Stimulated activated CD8-positive, alpha-beta memory T cell treated with anti-CD3 and anti-CD28 coated beads, Interleukin-4, amount 100 ng/mL, for 48 hours (primary cell): ENCODE measurements at regions not wholly inside any gene's neighbourhood (a gene's known extent, or its start where the extent isn't known, plus 50 kb on each side); places are given as distances from the start of the nearest gene placed in this dataset.
"Not testable (repeated sequence)": the region's sequence is repeated elsewhere in the genome, so short reads cannot be mapped to it uniquely, and the experiment has no call there.

Experiments
- DNase-seq: peaks from one replicate; pipeline ENCODE4 v3.0.0-alpha.2; 2020

DNA sequence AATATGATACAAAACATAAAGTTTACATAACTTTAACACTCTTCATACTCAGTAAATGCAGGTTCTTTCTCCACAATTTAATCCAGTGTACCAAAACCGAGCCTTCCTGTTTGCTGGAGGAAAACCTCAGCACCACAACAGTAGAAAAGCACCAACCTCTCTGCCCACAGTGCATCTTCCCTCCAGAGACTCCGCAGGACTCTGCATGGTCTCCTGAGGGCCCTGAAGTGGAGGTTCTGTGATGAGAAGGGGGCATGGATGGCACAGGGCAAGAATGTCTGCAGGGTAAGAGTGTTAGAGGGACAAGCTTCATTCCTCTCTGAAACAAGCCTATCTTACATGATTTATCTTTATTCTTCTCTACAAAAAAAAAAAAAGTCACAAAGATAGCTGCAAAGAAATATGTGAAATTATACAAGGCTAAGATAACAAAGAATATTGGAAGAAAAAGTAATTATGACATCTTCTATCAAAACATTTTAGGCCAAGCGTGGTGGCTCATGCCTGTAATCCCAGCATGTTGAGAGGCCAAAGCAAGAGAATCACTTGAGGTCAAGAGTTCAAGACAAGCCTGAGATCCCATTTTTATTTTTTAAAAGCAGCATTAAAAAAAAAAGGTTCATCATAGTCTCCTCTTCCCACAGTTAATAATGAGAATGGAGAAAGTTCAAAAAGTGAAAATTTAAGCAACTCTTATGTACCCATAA is 102.0 kb downstream of the VPREB1 start:
- DNase-seq: no peak

DNA sequence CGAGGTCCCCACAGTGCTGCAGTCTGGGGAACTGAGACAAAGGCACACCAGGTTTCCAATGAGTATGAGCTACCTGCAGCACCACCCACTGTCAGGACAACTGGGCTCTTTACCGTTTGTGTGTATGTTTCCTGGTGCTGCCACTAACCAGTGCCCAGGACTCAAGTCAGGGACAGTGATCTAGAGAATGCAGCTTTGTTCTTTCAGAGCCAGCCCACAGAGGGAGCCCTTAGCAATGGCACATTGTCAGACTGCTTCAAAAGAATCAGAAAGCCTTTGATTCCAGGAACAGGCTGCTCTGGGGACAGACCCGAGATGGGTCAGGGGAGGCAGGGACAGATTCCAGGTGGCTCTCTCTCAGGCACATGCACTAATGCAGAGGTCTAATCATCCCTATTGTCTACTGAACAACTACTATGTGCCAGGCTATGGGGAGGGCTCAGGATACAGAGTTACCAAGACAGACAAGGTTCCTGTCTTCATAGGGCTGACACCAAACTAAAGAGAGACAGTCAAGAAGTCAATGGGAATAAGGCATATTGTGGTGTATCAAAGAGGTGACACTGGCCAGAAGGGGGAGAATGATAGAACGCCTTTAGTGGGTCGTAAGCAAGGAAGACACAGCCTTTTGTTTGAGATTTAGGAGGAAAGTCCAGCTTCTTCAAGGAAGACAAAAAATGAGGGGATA is 103.7 kb downstream of the VPREB1 start:
- no peak for DNase-seq

GRCh38 chr22:22348815-22349454 is 104.3 kb downstream of the VPREB1 start:
- no peak for DNase-seq

GRCh38 chr22:22349455-22349836 is 104.9 kb downstream of the VPREB1 start:
- DNase-seq: no peak

- no peak for DNase-seq
Observed at GRCh38 chr22:22351366-22351765, 106.8 kb downstream of the VPREB1 start.

- no peak for DNase-seq
Observed at GRCh38 chr22:22352371-22352999, 107.9 kb downstream of the VPREB1 start.

- no peak for DNase-seq
Observed at GRCh38 chr22:22355096-22355834, 110.7 kb downstream of the VPREB1 start.

GRCh38 chr22:22357024-22357883 is 112.7 kb downstream of the VPREB1 start:
- DNase-seq: peak; percentile 93

GRCh38 chr22:22358152-22358551 is 113.6 kb downstream of the VPREB1 start:
- DNase-seq: no peak

DNA sequence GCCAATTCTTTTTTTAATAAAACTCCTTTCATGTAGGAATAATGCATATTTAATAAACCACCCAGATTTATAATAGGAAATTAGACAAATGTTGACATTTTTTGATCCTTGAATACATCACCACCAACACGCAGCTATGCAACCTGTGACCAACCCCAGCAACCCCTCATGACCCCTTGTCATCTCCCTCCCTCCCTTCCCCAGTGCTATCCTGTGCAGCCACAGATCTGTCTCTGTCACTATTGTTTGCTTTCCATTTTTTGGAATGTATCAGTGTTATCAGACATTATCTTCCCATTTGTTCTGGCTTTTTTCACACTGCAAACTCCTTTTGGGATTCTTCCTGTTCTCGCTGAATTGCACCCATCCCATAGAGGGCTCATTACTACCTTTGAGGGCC is 114.1 kb downstream of the VPREB1 start:
- DNase-seq: no peak

DNA sequence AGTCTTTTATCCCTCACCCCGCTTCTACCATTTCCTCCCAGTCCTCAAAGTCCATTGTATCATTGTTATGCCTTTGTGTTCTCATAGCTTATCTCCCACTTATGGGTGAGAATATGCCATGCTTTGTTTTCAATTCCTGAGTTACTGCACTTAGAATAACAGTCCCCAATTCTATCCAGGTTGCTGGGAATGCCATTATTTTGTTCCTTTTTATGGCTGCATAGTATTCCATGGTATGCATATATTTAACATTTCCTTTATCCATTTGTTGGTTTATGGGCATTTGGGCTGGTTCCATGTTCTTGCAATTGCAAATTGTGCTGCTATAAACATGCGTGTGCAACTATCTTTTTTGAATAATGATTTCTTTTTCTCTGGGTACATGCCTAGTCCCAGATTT is 114.9 kb downstream of the VPREB1 start:
- no peak for DNase-seq

DNA sequence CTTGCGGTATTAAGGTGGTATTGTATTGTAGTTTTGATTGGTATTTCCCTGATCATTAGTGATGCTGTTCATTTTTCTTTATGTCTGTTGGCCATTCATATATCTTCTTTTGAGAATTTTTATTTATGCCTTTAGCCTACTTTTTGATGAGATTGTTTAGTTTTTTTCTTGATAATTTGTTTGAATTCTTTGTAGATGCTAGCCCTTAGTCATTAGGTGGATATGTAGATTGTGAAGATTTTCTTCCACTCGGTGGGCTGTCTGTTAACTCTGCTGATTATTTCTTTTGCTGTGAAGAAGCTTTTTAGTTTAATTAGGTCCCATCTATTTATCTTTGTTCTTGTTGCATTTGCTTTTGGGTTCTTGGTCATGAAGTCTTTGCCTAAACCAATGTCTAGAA is 115.4 kb downstream of the VPREB1 start:
- DNase-seq: no peak

- DNase-seq: no peak
Observed at GRCh38 chr22:22362311-22362710, 117.7 kb downstream of the VPREB1 start.

DNA sequence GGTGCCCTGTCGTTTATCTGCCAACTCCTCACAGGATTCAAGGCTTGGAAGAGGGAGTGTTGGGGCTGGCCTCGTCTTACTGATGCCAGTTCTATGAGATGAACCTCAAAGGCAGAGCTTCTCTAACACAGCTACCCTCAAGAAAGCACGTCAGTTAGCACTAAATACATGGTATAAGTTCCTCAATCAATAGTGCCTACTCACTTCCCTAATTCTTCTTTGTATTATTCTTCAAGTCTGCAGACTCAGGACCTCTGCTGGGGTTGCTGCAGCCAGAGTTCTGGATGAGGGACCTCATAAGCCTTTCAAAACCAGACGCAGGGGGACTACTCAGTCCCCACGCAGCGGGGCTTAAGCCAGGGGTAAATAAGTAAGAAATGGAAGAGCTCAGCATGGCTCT is 118.3 kb downstream of the VPREB1 start:
- no peak for DNase-seq

- no peak for DNase-seq
Observed at GRCh38 chr22:22364207-22364606, 119.6 kb downstream of the VPREB1 start.

GRCh38 chr22:22366537-22366936 is 122.0 kb downstream of the VPREB1 start:
- DNase-seq: no peak

GRCh38 chr22:22368516-22368915 is 123.9 kb downstream of the VPREB1 start:
- DNase-seq: no peak

DNA sequence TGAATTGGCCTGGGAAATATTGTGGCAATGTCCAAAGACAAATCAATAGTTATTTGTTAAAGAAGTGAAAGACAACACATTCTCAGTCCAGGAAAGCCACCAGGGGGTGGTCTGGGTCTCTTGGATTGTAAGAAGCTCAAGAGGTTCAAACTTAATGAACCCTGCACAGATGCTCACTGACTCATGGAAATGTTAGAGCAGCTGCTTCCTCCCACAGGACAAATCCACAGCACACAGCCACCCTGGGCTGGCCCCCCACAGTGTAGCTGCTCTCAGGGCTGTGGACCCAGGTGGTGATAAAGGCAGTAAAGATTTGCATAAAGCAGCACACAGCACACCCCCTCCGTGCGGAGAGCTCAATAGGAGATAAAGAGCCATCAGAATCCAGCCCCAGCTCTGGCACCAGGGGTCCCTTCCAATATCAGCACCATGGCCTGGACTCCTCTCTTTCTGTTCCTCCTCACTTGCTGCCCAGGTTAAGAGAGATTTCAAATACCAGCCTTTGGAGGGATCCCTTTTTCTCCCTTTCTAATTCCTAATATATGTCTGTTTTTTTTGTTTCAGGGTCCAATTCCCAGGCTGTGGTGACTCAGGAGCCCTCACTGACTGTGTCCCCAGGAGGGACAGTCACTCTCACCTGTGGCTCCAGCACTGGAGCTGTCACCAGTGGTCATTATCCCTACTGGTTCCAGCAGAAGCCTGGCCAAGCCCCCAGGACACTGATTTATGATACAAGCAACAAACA is 124.8 kb downstream of the VPREB1 start:
- DNase-seq: not testable (repeated sequence)

DNA sequence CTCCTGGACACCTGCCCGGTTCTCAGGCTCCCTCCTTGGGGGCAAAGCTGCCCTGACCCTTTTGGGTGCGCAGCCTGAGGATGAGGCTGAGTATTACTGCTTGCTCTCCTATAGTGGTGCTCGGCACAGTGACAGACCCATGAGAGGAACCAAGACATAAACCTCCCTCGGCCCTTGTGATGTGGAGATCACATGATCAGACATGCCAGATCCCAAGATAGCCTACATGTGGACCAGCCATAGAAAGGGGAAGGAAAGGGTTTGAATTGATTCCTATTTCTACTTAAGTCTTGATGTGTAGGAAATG is 125.3 kb downstream of the VPREB1 start:
- no peak for DNase-seq

- no peak for DNase-seq
Observed at GRCh38 chr22:22371031-22371541, 126.5 kb downstream of the VPREB1 start.

DNA sequence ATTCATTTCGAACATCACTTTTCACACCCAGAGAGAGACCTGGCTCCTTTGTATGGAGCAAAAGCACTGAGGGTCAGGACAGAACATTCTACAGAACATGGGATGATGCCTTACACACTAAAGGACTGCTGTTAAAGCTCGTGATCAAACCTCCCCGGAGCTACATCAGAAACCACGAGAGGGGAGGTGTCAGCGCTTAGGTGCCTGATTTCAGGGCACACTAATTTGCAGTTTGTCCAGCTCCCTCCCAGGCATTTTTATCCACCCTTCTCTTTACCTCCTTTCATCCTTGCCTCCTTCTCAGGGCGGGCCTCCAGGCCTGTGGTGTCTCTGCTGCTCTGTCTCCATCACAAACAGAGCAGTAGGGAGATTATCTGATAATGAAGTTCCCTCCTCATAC is 127.5 kb downstream of the VPREB1 start:
- no peak for DNase-seq
